HG02885 (cell line): ENCODE measurements at regions not wholly inside any gene's neighbourhood (a gene's known extent, or its start where the extent isn't known, plus 50 kb on each side); places are given as distances from the start of the nearest gene placed in this dataset.
A peak's percentile ranks its signal among the peaks of the same experiment; 100 is the strongest.
"Not testable (repeated sequence)": the region's sequence is repeated elsewhere in the genome, so short reads cannot be mapped to it uniquely, and the experiment has no call there.

Experiments used
- ATAC-seq: cut with Tn5 transposase; IDR thresholded peaks from one replicate; pipeline ENCODE4 v1.9.1; 2021; ENCODE audit warnings: mild to moderate bottlenecking; ENCODE audit not compliant: unreplicated experiment, poor library complexity

DNA sequence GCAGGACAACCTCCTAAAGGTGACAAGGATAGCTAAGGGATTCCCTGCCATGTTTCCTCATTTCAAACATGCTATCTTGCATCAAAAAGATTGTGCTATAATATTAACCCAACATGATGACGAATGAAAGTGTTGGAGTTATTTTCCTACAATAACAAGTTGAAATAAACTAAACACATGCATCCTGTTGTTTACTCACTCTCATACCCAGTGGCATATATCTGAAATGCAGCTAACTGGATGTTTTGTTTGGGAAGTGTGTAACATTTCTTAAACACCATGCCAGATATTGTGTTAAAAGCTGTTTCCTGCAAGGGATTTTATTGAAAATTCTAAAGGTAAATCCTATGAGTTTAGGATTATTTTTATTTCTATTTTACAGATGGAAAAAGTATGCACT lies 139.6 kb downstream of the TFPI2 start:
- no peak for ATAC-seq

DNA sequence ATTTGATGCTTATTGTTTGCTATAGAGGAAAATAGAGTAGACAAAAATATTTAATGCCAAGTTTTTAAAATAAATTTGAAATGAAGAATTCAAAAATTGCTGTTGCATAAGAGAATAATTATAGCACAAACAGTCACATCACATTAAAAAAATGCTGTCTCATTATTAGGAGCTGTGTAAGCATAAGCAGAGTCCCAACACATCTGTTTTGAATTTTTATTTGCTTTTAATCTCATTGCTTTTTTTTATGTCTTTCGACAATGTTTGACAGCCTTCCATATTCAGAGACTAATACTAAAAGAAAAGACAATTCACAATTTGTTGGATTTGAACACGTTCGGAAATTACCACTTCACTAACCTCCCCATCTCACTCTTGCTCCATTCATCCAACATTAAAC lies 143.5 kb downstream of the TFPI2 start:
- ATAC-seq, result no peak

GRCh38 chr7:93739424-93739823 lies 151.1 kb downstream of the TFPI2 start:
- no peak for ATAC-seq

DNA sequence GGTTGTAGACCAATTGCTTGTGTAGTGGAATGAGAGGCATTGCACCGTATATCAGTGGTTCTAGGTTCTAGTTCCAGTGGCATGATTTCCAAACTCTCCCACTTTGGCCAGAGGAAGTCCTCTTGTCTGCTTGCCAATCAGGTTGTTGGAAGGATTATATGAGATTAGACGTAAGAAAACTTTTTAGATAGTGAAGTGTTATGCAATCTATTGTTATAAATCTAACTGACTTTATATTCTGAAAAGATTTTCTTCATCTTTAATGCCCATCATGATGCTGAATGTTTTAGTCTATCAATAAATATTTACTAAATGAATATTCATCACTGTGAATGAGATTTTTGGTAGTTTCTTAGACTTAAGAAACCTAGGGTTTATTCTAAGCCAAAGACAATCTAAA lies 152.6 kb downstream of the TFPI2 start:
- no peak for ATAC-seq

GRCh38 chr7:93736668-93737369 lies 153.7 kb downstream of the TFPI2 start:
- ATAC-seq, result no peak

GRCh38 chr7:93728292-93728691 lies 153.8 kb upstream of the CALCR start:
- ATAC-seq, result no peak

DNA sequence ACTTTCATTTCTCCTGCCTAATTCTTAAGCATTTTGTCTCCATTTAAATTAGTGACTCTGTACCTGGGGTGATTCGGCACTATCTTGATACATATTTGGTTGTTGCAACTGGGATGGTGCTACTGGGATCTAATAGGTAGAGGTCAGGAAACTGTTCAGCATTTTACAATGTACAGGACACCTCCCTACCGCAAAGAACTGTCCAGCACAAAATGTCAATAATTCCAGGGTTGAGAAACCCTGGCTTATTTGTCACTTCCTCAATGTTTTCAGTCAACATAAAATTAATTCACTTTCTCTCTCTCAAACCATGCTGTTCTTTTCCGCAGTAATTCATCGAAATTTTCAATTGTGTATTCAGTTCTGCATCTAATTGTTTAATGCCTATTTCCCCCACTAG lies 151.4 kb upstream of the CALCR start:
- ATAC-seq, result no peak

DNA sequence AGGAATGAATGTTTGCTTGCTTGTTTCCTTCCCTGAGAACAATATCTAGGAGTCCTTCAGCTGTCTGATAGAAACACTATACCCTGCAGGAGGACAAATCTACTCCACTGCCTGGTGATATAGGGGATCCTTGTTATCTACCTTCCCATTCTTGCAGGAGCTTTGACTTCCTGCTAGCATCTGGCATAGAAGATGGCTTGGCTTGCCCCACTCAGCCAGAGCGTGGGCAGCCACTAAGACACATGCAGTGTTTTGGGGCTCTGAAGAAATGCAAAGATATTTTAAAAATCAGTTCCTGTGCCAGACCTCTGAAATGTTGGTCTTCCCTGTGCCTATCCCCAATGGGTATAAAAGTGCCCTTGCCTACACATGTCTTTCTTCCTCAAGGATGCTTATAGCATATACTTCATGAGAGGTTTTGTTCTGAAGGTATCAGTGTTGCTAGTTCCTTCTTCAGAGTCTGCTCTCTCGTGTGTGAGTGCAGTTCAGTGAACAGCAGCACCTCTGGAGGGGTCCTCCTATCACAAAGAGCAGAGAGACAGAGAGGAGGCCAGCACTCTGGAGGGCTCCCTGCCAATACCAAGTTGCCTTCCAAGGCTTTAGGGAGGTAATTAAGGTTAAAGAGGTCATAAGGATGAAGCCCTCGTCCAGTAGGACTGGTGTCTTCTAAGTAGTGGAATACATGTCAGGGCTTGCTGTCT lies 149.1 kb upstream of the CALCR start:
- ATAC-seq, result no peak

GRCh38 chr7:93720106-93720505 lies 145.6 kb upstream of the CALCR start:
- no peak for ATAC-seq

GRCh38 chr7:93719546-93719945 lies 145.0 kb upstream of the CALCR start:
- no peak for ATAC-seq

DNA sequence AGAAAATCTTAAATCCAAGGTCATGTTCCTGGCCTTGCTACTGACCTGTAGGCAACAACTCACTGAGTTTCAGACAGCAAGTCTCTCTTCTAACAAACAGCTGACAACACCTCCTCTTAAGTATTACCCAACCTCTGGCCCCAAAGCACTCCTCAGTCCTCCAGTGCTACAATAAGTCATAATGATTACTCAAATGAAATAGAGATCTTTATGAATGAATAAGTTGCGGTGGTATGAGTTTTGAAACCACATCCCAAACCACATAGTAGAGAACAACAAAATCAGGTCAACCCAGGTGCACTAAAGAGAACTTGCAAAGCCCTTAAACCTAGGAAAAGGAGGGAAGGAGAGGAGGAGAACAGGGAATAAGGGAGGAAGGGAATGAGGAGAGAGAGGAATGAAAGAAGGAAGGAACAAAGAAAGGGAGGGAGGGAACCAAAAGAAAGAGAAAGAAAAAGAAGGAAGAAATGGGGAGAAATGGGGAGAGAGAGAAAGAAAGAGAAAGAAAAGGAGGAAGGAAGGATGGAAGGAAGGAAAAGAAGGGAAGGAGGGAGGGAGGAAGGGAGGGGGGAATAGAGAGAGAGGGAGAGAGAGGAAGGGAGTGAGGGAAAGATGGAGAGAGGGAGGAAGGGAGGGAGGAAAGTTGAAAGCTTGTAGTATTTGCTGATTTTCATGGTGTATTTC lies 142.8 kb upstream of the CALCR start:
- no peak for ATAC-seq

GRCh38 chr7:93715234-93715633 lies 140.7 kb upstream of the CALCR start:
- peak; percentile 60 for ATAC-seq

DNA sequence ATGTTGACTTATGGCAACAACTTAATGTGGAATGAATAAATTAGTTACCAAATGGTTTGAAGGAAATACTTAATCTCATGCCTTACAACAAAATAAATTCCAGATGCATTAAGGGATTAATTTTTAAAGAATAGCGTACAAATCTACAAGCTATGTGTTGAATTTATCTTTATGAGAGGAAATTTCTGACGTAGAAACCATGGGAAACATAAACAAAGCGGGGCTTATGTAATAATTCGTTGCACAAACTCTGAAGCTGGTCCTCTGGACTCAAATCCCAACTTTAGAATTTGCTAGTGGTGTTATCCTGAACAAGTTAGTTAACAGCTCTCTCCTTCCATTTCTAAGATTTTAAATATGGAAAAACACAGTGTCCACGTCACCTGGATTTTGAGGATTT lies 137.4 kb upstream of the CALCR start:
- ATAC-seq, result no peak

GRCh38 chr7:93708255-93708654 lies 133.7 kb upstream of the CALCR start:
- not testable (repeated sequence) for ATAC-seq

DNA sequence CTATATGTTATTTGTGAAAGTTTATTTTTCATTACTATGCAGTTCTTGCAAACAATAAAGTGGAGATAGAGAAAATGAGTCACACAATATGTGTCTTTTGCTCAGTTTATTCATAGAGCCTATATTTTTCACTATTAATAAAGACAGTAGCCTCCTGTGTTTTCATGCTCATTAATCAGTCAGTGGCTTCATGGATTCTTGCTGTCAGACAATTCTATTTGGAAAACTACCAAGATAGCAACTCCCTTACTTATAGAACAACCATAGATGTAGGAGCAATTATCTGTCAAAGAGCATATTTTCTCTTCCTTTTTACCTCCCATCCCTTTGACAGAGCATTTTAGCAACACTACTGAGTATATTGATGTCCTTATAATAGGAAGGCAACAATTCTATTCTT lies 132.7 kb upstream of the CALCR start:
- no peak for ATAC-seq

DNA sequence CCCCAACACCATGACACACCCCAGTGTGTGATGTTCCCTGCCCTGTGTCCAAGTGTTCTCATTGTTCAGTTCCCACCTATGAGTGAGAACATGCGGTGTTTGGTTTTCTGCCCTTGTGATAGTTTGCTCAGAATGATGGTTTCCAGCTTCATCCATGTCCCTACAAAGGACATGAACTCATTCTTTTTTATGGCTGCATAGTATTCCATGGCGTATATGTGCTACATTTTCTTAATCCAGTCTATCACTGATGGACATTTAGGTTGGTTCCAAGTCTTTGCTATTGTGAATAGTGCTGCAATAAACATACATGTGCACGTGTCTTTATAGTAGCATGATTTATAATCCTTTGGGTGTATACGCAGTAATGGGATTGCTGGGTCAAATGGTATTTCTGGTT lies 131.6 kb upstream of the CALCR start:
- not testable (repeated sequence) for ATAC-seq

DNA sequence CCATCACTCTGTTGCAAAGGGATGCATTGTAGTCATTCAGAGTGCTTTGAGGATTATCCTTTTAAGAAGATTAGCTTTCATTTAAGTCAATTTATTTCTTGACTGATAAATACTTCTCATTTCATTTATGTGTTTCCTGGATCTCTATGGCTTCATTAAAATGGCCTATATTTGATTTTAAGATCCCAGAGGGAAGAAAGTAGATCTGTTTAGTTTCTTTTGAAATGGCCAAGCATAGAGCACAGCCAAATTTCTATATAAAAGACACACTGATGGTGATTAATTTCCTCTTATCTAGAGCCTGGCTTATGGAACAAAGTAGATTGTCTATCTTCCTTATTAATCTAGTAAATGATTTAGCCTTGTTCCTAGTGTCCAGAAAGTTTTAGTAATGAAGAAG lies 129.7 kb upstream of the CALCR start:
- ATAC-seq, result no peak

DNA sequence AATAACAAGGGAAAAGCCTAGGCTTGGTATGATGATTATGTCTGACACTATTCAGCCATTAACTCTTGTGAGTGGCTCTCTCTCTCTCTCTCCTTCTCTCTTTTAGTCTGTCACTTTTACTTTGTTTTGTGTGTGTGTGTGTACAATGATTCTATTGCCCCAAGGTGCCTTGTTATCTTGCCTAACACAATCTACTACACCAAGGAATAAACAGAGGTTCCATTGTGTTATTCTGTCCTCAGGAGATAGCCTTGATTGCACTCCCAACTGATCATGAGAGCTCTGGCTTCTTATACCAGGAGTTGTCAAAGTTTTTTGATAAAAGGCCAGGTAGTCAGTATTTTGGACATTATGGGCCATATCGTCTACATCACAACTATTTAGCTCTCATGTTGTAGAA lies 123.4 kb upstream of the CALCR start:
- ATAC-seq, result no peak

GRCh38 chr7:93693796-93694195 lies 119.3 kb upstream of the CALCR start:
- no peak for ATAC-seq

DNA sequence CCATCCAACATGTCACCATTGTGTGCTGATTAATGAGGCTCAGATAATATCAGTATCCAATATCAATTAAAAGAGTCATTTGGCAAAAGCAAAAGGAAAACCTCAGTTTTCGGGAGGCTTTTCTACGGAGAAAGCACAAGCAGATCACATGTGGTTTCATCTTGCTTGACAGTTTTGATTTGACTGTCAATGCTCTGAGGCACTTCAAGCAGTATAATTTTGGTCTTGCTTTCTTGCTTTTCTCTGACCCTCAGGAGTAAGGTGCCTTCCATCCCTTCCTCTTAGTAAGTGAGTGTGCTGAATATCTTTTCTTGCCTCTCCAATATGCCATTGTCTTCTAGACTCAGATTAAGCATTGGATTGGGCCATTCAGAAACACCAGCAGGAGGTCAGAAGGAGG lies 115.5 kb upstream of the CALCR start:
- peak; percentile 62 for ATAC-seq

DNA sequence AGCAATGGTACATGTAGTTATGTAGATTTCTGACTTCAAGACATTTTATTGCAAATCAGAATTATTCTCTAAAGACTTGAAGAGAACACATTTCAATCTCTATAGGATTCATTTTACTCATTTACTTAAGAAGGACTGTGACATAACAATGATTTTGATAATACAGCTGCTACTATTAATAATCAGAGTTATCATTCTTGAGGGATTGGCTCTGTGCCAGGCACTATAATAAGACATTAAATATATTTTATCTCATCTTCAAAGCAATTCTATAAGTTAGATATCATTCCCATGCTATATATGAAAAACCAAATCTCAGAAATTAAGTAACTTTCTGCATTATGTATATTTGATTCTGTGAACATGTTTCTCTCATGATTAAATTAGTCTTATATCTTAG lies 103.7 kb upstream of the CALCR start:
- no peak for ATAC-seq
